GM19239 (cell line): ENCODE measurements at regions not wholly inside any gene's neighbourhood (a gene's known extent, or its start where the extent isn't known, plus 50 kb on each side); places are given as distances from the start of the nearest gene placed in this dataset.
"Not testable (repeated sequence)": the region's sequence is repeated elsewhere in the genome, so short reads cannot be mapped to it uniquely, and the experiment has no call there.

Experiments
- DNase-seq: peaks from one replicate; pipeline ENCODE4 v3.0.0; 2011; ENCODE audit warnings: low spot score; ENCODE audit not compliant: insufficient read length
- FAIRE-seq: peaks from 2 replicates; lab custom pipeline; 2011; peaks lifted over from hg19 to GRCh38; lab: Jason Lieb, UNC

DNA sequence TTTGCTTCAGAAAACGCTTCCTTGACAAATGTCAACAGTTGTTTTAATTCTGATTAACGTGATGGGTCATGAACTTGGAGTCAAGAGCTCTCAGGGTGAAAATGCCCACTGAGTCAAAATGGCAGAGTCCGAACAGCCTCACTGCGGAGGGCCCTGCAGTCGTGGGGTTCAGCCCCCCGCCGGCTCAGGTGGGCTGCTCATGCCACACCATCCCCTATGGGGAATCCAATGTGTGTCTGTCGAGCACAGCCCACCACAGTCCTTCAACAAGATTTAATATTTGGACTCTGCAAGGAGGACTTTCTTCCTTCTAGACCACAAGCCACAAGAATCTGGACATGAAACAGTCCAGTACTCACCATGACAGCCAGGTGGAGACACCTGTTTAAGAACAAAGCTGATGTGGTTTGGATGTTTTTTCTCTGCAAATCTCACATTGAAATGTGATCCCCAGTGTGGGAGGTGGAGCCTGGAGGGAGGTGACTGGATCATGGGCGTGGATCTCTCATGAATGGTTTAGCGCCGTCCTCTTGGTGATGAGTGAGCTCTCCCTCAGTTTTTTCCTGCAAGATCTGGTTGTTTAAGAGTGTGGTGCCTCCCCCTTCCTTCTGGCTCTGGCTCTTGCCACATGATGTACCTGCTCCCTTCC, 201.0 kb downstream of the NDUFA10 start:
- DNase-seq (no peak), FAIRE-seq (no peak)

DNA sequence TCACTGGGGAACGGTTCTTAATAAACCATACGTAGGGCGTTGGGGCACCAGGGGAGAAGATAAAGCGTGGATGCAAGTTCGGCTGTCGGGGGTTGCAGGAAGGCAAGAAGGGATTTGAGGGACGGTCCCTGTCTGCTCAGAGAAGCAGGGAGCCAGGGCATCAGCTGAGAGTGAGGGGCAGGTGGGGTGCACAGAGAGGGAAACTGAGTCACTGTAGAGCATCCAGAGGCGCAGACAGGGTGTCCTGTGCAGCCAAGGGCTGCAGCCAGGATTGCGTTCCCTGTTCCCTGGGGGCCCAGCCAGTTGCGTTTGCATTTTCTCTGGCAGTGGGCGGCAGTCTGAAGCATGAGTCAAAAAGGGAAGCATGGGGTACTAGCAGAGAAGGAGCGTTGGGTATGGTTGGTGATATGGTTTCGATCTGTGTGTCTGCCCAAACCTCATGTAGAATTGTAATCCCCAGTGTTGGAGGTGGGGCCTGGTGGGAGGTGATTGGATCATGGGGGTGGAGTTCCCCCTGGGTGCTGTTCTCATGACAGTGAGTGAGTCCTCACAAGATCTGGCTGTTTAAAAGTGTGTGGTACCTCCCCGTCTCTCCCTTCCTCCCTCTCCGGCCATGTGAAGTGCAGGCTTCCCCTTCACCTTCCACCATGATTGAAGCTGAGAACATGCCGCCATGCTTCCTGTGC, 202.9 kb downstream of the NDUFA10 start:
- no peak for DNase-seq
- no peak for FAIRE-seq

DNA sequence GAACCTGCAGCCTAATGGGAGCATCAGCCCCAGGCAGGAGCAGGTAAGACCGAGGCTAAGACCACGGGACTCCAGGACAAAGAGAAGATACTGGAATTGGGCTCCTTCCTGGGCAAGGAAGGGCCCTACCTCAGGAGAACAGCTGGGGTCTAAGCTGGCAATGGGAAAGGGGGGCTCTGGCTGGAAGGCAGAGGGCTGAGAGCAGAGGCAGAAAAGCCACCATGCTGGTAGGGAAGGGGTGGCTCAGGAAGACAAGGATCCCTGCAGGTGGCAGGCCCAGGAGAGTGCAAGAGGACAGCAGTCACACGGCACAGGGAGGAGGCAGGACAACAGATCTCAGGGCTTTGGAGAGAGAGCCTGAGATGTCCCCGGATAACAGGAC, 203.5 kb downstream of the NDUFA10 start:
- DNase-seq: no peak
- no peak for FAIRE-seq

DNA sequence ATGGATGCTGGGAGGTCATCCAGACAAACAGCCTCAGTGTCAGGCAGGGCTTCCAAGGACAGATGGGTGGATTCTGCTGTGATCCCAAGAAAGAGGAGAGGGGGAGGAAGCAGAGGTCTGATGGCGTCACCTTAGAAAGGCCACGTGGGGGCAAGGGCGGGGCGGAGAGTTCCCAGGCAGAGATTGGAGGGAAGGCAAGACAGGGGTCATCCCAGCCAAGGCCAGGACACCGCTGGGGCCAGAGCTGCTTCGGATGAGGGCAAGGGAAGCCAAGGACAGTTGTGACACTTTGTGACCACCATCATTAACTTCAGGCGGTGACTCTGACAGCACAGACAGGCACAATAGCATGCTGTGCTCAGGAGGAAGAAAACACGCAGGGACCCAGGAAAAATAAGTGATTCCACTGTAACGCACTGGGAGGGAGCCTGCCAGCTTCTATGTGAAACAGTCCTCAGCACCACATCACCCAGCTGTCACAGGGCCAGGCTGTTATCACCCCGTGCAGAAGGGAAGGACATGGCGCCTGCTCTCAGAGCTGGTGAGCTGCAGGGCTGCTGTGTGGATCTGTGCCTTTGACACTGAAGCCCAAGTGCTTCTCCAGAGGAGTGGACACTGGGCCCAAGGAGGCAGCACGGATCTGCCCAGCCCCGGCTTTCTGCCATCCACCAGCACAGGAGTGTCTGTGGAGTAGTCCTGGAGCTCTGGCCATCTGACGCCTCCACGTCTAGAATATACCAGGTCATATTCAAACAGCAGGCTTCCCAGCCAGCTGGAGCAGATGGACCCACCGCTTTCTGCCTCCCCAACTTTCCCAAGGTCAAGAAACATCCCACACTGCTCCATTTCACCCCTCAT, 204.1 kb downstream of the NDUFA10 start:
- FAIRE-seq (no peak), DNase-seq (no peak)

DNA sequence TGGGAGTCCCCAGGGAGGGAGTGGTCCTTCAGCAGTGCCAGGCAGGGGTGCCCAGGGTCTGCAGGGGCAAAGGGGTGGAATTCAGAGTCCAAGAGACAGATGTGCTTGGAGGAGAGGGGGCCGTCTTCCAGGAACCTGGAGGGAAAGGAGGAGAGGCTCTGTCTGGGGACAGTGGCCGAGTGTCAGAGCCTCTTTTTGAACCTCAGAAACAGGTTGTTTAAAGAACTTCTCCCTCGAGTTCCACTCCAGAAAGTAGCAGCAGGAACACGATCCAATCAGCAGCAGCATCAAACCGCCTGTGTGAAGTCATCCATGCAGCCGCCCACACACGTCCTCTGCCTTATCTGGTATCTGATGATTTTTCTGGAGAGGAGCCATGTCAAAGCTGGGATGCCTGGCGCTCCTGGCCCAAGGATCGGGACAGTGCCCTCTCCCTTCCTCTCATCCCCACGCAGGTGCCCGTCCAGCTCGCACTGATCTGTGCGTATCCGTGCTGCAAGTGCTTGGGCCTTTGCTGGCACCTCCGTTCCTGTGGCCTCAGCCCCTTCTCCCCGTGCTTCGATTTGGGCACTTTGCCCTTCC, 205.1 kb downstream of the NDUFA10 start:
- FAIRE-seq: no peak

DNA sequence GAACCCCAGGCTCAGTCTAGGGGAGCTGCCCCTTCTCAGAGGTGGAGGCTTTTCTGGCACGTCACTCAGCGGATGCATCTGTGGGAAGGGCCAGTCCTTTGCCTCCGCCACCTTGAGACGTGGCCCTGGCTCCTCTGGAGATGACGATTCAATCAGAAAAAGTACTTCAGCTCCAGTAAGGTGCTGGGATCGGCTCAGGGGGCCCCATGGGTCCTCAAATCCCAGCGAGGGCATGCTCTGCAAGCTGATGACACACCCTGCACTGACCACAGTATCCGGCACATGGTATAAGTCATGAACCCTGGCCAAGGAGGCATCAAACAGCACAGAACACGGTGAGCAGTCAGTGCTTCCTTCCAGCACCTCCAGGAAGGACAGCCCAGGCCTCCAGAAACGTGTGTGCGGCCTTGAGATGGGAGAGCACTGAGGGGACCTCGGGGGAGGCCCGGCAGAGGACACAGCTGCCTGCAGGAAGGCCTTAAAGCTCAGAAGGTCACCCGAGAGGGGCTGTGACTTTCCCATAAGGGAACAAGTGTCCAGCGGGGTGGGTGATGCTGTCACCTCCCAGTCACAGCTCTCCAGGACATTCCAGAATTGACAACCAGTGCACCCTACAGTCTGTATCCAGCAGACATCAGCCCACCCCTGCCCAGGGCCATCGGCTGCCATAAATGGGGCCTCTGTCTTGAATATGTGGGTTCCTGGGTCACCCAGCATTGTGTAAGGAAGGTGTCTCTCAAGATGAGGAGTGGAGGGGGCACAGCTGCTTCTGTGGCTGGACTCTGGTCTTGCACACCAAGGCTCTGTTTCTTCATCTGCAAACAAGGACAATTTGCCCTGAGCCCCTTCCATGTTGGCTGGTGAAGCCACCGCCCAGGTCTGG, 205.8 kb downstream of the NDUFA10 start:
- DNase-seq (no peak), FAIRE-seq (no peak)

More for the DNA sequence above, 205.1 kb downstream of the NDUFA10 start:
- DNase-seq: no peak

DNA sequence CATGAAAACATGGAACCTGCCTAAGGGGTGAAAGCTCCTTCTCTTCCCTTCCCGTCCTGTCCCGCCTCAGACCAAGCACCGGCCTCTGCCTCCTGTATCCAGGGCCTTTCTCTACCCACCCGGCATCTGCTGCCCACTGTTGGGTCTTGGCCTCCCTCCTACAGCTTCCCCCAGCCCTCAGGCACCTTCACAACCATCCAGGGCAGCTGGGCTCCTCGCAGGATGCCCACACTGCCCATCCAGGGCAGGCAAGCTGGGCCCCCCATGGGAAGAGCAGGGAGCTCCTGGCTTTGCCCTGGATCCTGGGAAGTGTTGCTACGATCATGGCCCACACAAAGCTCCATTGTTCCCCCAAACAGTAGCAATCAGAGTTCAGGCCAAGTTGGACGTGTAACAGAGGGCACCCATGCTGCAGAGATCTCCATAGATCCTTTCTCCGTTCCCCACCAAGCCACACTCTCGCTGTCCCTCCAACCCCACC, 206.6 kb downstream of the NDUFA10 start:
- DNase-seq (no peak), FAIRE-seq (no peak)

DNA sequence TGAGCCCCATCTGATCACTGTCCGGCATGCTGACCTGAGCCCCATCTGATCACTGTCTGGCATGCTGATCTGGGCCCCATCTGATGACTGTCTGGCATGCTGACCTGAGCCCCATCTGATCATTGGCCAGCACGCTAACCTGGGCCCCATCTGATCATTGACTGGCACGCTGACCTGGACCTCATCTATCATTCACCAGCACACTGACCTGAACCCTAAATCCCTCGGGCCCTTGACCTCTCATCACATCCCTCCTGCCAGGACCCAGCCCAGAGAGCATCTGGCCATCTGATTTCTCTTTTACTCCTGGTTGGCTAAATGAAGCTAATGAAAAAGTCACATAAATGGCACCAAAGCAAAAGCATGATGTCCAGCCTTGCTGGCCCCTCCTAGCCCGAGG, 207.1 kb downstream of the NDUFA10 start:
- FAIRE-seq: no peak
- DNase-seq: no peak

DNA sequence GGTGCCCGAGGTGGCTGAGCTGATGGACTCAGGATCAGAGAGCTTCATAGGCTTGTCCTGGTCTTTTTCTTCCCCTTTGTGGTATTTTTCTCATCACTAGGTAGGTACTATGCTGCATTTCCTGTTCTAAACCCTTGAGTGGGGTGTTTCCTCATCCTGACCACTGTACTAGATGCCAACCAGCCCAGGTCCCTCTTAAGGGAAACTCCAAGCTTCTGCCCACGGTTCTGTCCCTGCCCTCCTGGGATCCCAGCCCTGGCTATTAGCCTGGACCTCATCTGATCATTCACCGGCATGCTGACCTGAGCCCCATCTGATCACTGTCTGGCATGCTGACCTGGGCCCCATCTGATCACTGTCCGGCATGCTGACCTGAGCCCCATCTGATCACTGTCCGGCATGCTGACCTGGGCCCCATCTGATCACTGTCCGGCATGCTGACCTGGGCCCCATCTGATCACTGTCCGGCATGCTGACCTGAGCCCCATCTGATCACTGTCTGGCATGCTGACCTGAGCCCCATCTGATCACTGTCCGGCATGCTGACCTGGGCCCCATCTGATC, 207.6 kb downstream of the NDUFA10 start:
- not testable (repeated sequence) for DNase-seq

DNA sequence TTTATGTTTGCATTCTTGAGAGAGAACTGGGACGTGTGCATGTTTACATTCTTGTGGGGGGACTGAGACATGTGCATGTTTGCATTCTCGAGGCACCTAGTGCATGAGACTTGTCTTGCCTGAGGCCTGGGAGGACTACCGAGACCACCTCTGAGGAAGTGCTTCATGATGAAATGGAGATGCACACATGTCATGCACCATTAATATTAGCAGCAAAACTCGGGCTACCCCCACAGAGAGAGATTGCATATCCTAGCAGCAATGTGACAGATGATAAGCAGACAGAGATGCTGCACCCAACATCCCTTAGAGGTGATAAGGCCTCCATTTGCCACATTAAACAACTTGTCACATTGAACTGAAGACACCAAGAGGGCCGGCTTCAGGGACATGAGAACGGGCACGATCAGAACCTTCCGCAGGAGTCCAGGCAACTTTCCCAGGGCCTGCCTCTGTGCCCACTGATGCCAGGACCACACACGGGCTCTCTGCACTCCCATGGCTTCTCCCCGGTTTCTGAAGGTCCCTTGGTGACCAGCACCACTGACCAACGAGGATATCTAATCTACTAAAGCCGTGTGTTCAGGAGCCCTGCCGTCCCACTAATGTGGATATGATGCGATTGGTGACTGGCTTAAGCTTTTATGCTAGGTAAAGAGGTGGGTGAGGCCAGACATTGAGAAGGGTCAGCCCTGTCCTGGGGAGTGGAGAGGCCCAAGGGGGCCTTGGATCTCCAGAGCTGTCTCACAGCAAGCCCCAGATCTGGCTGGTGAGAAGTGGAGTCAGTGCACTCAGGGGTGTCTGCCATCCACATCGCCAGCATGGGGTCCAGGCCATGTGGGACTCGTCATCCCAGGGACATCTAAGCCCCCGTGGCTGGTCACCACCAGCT, 208.3 kb downstream of the NDUFA10 start:
- DNase-seq (no peak), FAIRE-seq (no peak)

More for the DNA sequence above, 207.6 kb downstream of the NDUFA10 start:
- FAIRE-seq: not testable (repeated sequence)

DNA sequence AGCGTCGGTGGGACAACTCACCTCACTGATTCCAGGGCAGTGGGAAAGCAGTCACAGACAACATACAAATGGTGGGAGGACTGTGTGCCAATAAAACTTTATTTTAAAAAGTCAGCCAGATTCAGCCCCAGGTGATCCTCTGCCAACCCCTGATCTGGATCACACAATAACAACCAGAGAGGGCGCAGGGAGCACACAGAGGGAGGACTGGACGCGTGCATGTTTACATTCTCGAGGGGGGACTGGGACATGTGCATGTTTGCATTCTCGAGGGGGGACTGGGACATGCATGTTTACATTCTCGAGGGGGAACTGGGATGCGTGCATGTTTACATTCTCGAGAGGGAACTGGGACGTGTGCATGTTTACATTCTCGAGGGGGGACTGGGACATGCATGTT, 209.5 kb downstream of the NDUFA10 start:
- FAIRE-seq (no peak), DNase-seq (no peak)

DNA sequence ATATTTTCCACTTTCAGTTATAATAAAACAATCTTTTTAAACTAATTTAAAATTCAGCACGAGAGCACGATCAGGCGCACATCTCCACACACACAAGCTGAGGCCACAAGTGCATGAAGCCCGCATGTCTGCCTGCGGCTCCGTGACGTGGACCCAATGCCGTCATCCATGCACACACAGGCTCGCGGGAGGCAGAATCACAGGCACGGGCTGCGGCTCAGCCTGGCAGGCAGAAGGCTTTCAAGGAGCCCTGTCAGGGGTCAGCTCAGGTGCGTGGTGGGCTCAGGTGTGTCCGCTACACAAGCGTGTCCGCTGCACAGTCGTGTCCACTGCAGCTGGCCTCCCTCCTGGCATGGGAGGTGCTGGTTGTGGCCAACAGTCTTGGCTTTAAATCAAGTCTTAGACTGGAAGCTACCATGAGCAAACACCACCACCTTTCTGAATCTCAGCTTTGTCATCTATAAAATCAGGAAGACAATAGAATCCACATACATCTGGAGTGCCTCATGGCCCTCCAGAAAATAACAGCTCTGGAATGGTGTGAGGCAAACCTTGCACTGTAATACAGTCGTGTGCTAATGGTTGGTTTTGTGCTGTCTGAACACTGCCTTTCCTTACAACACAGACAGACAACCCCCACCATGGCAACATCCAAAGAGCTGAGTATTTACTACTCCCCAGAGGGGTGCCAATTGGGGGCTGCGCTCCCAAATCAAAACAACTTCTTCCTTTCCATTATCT, 210.1 kb downstream of the NDUFA10 start:
- DNase-seq: no peak
- no peak for FAIRE-seq

DNA sequence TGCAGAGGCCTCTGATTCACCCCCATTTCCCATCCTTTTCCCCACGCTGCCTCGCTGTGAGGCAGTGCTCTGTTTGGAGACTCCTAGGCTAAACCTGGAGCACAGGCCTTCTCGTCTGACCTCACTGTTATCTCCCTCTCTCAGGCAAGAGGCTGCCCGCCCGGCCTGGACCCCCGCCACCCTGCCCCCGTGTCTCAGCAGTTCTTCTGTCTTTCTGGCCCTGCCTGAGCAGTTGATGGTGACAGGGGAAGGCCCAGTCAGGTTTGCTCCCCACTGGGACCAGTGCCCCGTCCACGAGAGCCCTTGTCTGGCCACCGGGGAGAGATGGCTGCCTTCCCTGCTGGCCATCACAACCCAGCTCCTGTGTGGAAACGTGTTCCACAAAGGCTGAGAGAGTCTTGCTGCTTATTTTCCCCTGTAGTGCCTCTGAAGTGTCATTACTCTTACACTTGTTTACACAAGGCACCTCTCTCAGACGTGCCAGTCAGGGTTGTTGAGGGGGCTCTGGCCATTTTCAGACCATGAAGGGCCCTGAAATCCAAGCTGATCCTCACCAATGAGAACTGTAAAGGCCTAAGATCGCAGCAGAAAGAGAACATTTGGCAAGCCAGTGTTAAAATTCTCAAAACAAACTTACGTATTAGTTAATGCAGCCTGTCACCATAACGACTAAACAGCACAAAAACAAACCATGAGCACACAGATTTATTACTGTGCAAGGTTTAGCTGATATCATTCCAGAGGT, 210.9 kb downstream of the NDUFA10 start:
- DNase-seq (no peak), FAIRE-seq (no peak)

DNA sequence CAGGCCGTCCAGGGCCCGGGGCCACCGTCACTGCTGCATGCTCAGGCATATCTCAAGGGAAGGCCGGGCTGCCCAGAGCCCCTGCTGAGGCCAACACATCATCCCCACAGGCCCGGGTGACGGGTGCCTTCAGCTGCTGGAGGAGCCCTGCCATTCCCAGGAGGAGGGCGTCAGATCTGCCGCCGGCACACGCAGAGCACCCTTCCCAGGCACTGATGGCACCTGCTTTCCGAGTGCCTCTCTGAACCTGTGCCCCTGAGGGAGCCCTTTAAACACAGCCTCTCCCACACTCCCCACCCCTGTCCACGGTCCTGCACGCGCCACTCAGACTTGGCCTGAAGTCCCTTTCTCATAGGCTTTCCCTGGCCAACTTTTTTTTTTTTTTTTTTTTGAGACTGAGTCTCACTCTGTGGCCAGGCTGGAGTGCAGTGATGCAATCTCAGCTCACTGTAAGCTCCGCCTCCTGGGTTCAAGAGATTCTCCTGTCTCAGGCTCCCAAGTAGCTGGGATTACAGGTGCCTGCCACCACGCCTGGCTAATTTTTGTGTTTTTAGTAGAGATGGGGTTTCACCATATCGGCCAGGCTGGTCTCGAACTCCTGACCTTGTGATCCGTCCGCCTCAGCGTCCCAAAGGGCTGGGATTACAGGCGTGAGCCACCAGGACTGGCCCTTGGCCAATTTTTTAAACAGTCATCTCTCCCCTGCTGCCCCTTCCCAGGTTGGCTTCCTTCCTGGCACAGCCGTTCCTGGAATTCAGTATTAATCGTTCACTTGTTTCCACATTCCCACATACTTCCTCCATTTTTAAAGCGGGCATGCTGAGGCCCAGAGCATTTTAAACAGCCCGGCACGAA, 211.7 kb downstream of the NDUFA10 start:
- no peak for FAIRE-seq
- no peak for DNase-seq

DNA sequence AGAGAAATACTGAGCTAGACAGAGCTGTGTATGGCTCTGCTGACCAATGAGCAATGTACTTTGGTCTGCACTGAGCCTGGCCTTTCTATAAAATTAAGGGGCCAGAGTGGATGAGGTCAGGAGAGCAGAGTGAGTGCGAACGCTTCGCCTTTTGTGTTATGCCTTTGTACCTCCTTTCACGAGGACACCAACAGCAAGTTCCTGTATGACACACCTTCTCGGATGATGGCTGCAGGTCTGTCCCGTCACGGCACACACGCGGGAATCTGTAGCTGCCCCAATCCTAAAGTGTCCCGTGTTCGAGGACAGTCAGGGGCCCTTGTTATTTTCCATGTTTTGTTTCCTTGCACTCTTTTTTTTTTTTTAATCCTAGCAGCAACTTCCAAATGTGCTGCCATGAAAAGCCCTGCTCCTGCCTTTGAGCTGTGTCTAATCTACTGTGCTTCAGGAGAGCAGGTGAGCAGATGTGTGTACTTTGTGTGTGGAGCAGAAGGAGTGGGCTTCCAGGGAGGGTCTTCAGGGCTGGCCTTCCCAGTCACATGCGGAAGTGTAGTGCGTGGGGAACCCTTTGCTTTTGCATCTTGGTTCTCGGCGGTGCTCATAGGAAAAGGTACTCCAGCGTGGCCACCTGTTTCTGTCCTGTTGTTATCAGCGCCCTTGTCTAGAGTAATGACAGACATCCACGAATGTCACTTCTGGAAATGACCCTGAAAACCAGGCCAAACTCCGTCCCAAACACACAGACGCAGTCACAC, 213.2 kb downstream of the NDUFA10 start:
- no peak for DNase-seq
- FAIRE-seq: no peak
